Tibial artery (tissue), 4 donors: ENCODE measurements at regions not wholly inside any gene's neighbourhood (a gene's known extent, or its start where the extent isn't known, plus 50 kb on each side); places are given as distances from the start of the nearest gene placed in this dataset.

Experiments used
- DNase-seq, 2 donors: peaks; one replicate each; pipeline ENCODE4 v3.0.0-alpha.2; 2019
- H3K27ac ChIP-seq, 2 donors: fragments of 200-600 bp; sonication (generic) in 1 of 2; 1 replicate in 1 of 2; 2 replicates in 1 of 2; pipeline ENCODE4 v1.5.1; 2018 to 2019; ENCODE audit warnings: mild to moderate bottlenecking in 1 of 2
- H3K27me3 ChIP-seq, 2 donors: fragments of 200-600 bp; sonication (generic) in 1 of 2; one replicate each; pipeline versions ENCODE4 v1.5.1 to v1.6.0; 2016 to 2019
- H3K36me3 ChIP-seq, 3 donors: fragments of 200-600 bp; sonication (generic) in 2 of 3; one replicate each; pipeline ENCODE4 v1.5.1; 2016 to 2019; ENCODE audit warnings: mild to moderate bottlenecking in 2 of 3
- H3K4me1 ChIP-seq, 4 donors: fragments of 200-600 bp; sonication (generic) in 2 of 4; 1 replicate in 3 of 4; 2 replicates in 1 of 4; pipeline ENCODE4 v1.5.1; 2016 to 2019
- H3K4me3 ChIP-seq, 2 donors: fragments of 200-600 bp; sonication (generic) in 1 of 2; 1 replicate in 1 of 2; 2 replicates in 1 of 2; pipeline ENCODE4 v1.5.1; 2018 to 2019; ENCODE audit warnings: mild to moderate bottlenecking in 2 of 2
- H3K9me3 ChIP-seq, 3 donors: fragments of 200-600 bp; sonication (generic) in 1 of 3; one replicate each; pipeline ENCODE4 v1.5.1; 2016 to 2019
- intact Hi-C: fragments of 100-400 bp; cut with DNase I; formaldehyde crosslinking; loops from one replicate; pipeline ENCODE4 v1.15.0; 2023; ENCODE audit warnings: low total_unique reads
- TF ChIP-seq, protein P1 (sequence below), 2 experiments: fragments of 200-600 bp in 1 of 2; fragments of 450-650 bp in 1 of 2; IDR thresholded peaks; one replicate each; pipeline ENCODE4 v1.5.1; 2017 to 2019; ENCODE audit warnings: antibody characterized with exemption in 2 of 2, mild to moderate bottlenecking in 1 of 2, moderate library complexity in 1 of 2

DNA sequence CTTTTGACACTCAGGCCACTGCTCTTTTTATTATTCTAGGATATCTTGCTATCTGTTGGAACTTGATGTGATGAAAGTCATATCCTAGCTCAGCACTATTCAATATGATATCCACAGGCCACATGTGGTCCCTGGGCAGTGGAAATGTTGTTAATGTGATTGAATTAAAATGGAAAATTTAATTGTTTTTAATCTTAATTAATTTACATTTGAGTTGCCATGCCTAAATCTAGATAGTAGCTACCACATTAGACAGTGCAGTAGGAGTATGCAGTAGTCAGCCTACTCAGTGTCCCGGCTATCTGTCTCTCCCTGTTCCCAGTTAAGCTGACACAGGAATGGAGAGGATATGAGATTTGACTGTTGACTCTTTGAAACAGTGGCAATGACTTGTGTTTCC lies 460.2 kb downstream of the GBE1 start:
- H3K9me3 ChIP-seq, result no peaks in the 10 kb centered on the region
- H3K36me3 ChIP-seq, result no peaks in the 10 kb centered on the region
- H3K27me3 ChIP-seq, result no peaks in the 10 kb centered on the region
- H3K4me1 ChIP-seq, result no peaks in the 10 kb centered on the region
- no peak overlapping the region for H3K4me3 ChIP-seq
- no peak for DNase-seq
- intact Hi-C loops, result no loop called here
- H3K27ac ChIP-seq, result no peak overlapping the region
- TF ChIP-seq, protein P1, sequence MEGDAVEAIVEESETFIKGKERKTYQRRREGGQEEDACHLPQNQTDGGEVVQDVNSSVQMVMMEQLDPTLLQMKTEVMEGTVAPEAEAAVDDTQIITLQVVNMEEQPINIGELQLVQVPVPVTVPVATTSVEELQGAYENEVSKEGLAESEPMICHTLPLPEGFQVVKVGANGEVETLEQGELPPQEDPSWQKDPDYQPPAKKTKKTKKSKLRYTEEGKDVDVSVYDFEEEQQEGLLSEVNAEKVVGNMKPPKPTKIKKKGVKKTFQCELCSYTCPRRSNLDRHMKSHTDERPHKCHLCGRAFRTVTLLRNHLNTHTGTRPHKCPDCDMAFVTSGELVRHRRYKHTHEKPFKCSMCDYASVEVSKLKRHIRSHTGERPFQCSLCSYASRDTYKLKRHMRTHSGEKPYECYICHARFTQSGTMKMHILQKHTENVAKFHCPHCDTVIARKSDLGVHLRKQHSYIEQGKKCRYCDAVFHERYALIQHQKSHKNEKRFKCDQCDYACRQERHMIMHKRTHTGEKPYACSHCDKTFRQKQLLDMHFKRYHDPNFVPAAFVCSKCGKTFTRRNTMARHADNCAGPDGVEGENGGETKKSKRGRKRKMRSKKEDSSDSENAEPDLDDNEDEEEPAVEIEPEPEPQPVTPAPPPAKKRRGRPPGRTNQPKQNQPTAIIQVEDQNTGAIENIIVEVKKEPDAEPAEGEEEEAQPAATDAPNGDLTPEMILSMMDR (IDR thresholded peaks at IDR 0.05), result no peak

DNA sequence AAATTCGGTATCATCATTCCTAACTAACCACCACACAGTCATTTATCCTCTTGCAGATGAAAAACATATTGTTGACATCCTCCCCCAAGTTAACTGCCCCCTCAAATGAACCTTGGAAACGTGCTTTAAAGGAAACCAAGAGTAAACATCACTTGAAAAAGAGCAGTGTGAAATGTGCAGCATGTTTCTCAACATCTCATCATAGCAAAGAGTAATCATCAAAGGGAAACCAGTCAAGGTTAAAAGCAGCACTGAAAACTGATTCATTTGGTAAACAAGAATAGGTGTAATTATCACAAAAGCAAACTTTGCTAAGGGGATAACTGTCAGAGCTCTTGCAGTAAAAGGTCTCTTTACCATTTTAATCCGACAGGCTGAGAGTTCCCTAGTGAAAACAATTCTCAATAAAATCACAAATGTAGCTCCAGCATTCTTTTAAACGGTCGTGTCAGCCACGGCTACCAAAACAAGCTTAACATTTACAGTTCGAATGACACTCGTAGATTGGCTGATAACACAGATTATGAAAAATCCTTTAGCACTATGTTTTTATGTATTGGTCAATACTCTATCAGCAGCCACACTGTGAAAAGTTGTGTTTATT lies 461.0 kb downstream of the GBE1 start:
- Histone ChIP-seq H3K4me1 (no peaks in the 10 kb centered on the region), H3K9me3 (no peaks in the 10 kb centered on the region), H3K4me3 (no peak overlapping the region), H3K27me3 (no peaks in the 10 kb centered on the region), H3K27ac (no peak overlapping the region), H3K36me3 (no peaks in the 10 kb centered on the region)
- TF ChIP-seq, protein P1 (IDR thresholded peaks at IDR 0.05), result no peak
- intact Hi-C loops, result no loop called here
- no peak for DNase-seq

DNA sequence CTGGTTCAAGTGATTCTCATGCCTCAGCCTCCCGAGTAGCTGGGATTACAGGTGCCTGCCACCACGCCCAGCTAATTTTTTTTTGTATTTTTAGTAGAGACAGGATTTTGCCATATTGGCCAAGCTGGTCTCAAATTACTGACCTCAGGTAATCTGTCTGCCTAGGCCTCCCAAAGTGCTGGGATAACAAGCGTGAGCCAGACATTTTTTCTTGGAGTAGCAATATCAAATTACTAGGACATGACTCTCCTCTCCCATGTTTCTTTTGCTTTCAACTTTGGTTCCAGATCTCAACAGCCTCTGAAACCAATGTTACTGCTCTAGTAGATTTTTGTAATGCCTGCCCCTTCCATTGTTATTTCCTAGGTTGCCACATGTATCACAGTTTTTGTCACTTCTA lies 462.0 kb downstream of the GBE1 start:
- H3K27me3 ChIP-seq, result no peaks in the 10 kb centered on the region
- no peak overlapping the region for H3K27ac ChIP-seq
- no peak overlapping the region for H3K4me3 ChIP-seq
- no peaks in the 10 kb centered on the region for H3K36me3 ChIP-seq
- no peaks in the 10 kb centered on the region for H3K4me1 ChIP-seq
- intact Hi-C loops, result no loop called here
- no peaks in the 10 kb centered on the region for H3K9me3 ChIP-seq
- DNase-seq, result no peak
- TF ChIP-seq, protein P1 (IDR thresholded peaks at IDR 0.05), result no peak

DNA sequence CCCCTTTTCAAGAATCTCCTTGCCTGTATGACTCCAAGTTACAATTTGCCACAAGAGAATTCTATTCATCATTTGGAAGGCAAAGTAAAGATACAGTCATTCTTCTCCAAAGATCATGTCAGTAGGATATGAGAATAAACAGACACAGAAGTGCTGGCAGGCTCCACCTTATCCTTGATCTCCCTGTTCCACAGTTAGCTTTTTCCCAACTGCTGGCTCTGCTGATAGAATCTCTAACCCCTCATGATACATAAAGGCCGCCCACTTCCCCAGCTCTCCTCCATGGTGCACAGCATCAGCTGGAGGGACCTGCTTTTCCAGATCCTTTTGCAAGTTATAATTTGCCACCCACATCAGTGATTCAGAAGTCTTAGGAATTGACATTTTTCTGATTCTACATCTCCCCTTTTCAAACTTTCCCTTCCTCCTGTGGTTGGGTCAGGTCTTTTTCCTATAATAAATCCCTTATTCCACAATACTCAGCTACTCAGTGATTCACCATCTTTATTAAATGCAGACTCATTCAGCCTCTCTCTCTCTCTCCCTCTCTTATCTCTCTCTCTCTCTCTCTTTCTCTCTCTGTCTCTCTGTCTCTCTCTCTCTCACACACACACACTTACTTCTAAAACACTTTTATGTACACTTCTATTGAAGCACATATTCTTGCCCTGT lies 465.4 kb downstream of the GBE1 start:
- intact Hi-C loops, result no loop called here
- TF ChIP-seq, protein P1 (IDR thresholded peaks at IDR 0.05), result no peak

DNA sequence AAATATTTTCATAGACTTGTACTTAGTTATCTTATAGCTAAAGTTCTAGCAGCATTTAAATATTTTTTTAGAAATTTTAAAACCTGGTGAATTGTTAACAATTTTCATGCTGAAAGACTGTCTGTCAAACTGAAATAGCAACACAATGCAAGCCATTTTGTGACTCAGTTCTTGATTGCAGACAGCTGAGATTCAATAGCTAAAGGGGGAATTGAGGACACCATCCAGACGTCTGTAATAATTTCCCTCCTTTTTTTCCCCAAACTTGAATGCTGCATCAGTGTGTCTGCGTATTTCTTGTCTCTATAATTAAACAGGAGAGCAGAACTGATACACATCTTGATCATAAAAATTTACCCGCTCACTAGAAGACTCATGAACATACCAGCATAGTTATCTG lies 468.3 kb downstream of the GBE1 start:
- no peaks in the 10 kb centered on the region for H3K27me3 ChIP-seq
- TF ChIP-seq, protein P1 (IDR thresholded peaks at IDR 0.05), result no peak
- peaks cover 0 to 10% (median 0%) of the 10 kb centered on the region in 3 donors for H3K9me3 ChIP-seq
- H3K4me3 ChIP-seq, result no peak overlapping the region
- H3K27ac ChIP-seq, result no peak overlapping the region
- no peaks in the 10 kb centered on the region for H3K36me3 ChIP-seq
- no peaks in the 10 kb centered on the region for H3K4me1 ChIP-seq
- DNase-seq, result no peak
- intact Hi-C loops, result no loop called here

More for the DNA sequence above, 465.4 kb downstream of the GBE1 start:
- Histone ChIP-seq H3K27me3 (no peaks in the 10 kb centered on the region), H3K9me3 (no peaks in the 10 kb centered on the region), H3K27ac (no peak overlapping the region), H3K36me3 (no peaks in the 10 kb centered on the region), H3K4me3 (no peak overlapping the region), H3K4me1 (no peaks in the 10 kb centered on the region)
- DNase-seq, result no peak
